Loucy (cell line): ENCODE measurements at regions not wholly inside any gene's neighbourhood (a gene's known extent, or its start where the extent isn't known, plus 50 kb on each side); places are given as distances from the start of the nearest gene placed in this dataset.

Source experiments
- H2AFZ ChIP-seq: fragments of 200-600 bp; sonication (generic); 2 replicates; pipeline ENCODE4 v1.6.0; 2016; ENCODE audit warnings: antibody characterized with exemption, mild to moderate bottlenecking, low read length, moderate library complexity
- H3F3A ChIP-seq: fragments of 200-600 bp; 2 replicates; pipeline ENCODE4 v1.6.0; 2016; ENCODE audit warnings: antibody characterized with exemption, low read depth, mild to moderate bottlenecking
- H3K27me3 ChIP-seq: fragments of 200-600 bp; sonication (generic); 2 replicates; pipeline ENCODE4 v1.6.1; 2014; ENCODE audit warnings: low read length, mild to moderate bottlenecking; ENCODE audit not compliant: insufficient read depth, poor library complexity, severe bottlenecking
- H3K36me3 ChIP-seq: fragments of 200-600 bp; sonication (generic); 2 replicates; pipeline ENCODE4 v1.6.1; 2016; ENCODE audit warnings: low read length; ENCODE audit not compliant: insufficient read depth
- H3K4me1 ChIP-seq: fragments of 200-600 bp; sonication (generic); 2 replicates; pipeline ENCODE4 v1.5.1; 2014; ENCODE audit warnings: low read length, mild to moderate bottlenecking; ENCODE audit not compliant: insufficient read depth, poor library complexity, severe bottlenecking
- H3K4me2 ChIP-seq: fragments of 200-600 bp; sonication (generic); 2 replicates; pipeline ENCODE4 v1.6.0; 2014; ENCODE audit warnings: antibody characterized with exemption, low read length, low read depth, mild to moderate bottlenecking; ENCODE audit not compliant: poor library complexity, severe bottlenecking
- H3K4me3 ChIP-seq: fragments of 200-600 bp; sonication (generic); 2 replicates; pipeline ENCODE4 v1.5.1; 2014; ENCODE audit warnings: low read length, mild to moderate bottlenecking, mixed read lengths; ENCODE audit not compliant: poor library complexity, severe bottlenecking
- H3K79me2 ChIP-seq: fragments of 200-600 bp; sonication (generic); 2 replicates; pipeline ENCODE4 v1.6.1; 2014; ENCODE audit warnings: low read length; ENCODE audit not compliant: insufficient read depth
- H3K9ac ChIP-seq: fragments of 200-600 bp; sonication (generic); 2 replicates; pipeline ENCODE4 v1.6.0; 2014; ENCODE audit warnings: mild to moderate bottlenecking, low read depth, low read length, moderate library complexity; ENCODE audit not compliant: poor library complexity, severe bottlenecking
- H3K9me2 ChIP-seq: fragments of 200-600 bp; sonication (generic); replicated peaks from 2 replicates; pipeline ENCODE4 v1.6.1; 2016; ENCODE audit warnings: low read depth, low read length, mixed read lengths
- H3K9me3 ChIP-seq: fragments of 200-600 bp; sonication (generic); 2 replicates; pipeline ENCODE4 v1.6.1; 2014; ENCODE audit warnings: mild to moderate bottlenecking, antibody characterized with exemption, low read length, low read depth; ENCODE audit not compliant: insufficient read depth
- H4K20me1 ChIP-seq: fragments of 200-600 bp; sonication (generic); 2 replicates; pipeline ENCODE4 v1.6.0; 2014; ENCODE audit warnings: antibody characterized with exemption, low read length, mild to moderate bottlenecking; ENCODE audit not compliant: insufficient read depth, poor library complexity, severe bottlenecking
- EZH2phosphoT487 ChIP-seq: fragments of 200-600 bp; IDR thresholded peaks from 2 replicates; pipeline ENCODE4 v1.6.1; 2018; ENCODE audit warnings: antibody characterized with exemption, mild to moderate bottlenecking, moderate library complexity, borderline replicate concordance
- TF ChIP-seq, protein P1 (sequence below): fragments of 200-600 bp; sonication (generic); conservative IDR thresholded peaks from 2 replicates; pipeline ENCODE4 v1.5.1; 2014; ENCODE audit warnings: mild to moderate bottlenecking, antibody characterized with exemption, low read length

DNA sequence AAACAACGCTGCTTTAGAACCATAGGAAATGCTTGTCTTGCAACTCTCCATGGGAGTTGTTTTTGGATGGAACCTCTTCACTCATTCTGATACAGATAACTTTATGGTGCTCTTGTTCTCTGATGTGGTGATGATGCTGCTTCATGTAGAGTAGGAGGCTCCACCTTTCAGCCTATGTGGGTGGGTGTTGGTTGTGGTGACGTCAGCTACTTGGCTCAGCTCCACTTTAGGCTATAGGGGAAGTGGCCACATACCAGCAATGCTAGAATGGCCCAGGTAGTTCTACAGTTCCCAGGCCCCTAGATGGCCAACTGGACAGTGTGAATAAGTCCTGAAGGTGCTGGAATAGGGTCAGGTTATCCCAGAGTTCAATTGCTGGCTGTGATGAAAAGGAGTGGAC, 192.1 kb downstream of the TBX22 start:
- Histone ChIP-seq H3F3A (no peaks in the 10 kb centered on the region), H3K9me2 (no peaks in the 10 kb centered on the region), H3K36me3 (no peaks in the 10 kb centered on the region), H3K4me2 (no peak overlapping the region), H3K4me1 (no peaks in the 10 kb centered on the region), H4K20me1 (no peaks in the 10 kb centered on the region), H3K9me3 (no peaks in the 10 kb centered on the region), H3K79me2 (no peaks in the 10 kb centered on the region), H2AFZ (no peak overlapping the region), H3K9ac (no peak overlapping the region), H3K27me3 (no peaks in the 10 kb centered on the region), H3K4me3 (no peak overlapping the region)
- TF ChIP-seq EZH2phosphoT487, result no peak
- TF ChIP-seq, protein P1, sequence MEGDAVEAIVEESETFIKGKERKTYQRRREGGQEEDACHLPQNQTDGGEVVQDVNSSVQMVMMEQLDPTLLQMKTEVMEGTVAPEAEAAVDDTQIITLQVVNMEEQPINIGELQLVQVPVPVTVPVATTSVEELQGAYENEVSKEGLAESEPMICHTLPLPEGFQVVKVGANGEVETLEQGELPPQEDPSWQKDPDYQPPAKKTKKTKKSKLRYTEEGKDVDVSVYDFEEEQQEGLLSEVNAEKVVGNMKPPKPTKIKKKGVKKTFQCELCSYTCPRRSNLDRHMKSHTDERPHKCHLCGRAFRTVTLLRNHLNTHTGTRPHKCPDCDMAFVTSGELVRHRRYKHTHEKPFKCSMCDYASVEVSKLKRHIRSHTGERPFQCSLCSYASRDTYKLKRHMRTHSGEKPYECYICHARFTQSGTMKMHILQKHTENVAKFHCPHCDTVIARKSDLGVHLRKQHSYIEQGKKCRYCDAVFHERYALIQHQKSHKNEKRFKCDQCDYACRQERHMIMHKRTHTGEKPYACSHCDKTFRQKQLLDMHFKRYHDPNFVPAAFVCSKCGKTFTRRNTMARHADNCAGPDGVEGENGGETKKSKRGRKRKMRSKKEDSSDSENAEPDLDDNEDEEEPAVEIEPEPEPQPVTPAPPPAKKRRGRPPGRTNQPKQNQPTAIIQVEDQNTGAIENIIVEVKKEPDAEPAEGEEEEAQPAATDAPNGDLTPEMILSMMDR, result no peak

DNA sequence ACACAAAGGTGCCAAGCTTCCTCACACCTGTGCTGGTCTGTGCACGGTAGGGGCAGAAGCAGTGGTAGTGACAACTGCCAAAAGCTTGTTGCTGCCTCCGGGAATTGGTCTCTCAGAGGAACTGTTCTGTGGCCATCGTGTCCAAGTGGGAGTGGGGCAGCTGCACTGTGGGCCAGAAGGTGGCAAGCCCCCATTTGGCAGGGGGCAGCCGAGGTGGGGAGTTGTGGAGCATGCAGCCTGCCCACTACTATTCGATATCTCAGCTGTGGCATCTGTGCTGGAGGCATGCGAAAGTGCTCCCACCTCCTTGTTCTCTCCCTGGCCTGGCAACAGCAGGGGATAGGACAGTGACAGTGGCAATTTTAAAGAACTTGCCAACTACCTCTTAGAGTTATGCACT, 192.8 kb downstream of the TBX22 start:
- H2AFZ ChIP-seq, result no peak overlapping the region
- H3K79me2 ChIP-seq, result no peaks in the 10 kb centered on the region
- H3K4me1 ChIP-seq, result no peaks in the 10 kb centered on the region
- H3K36me3 ChIP-seq, result no peaks in the 10 kb centered on the region
- no peak overlapping the region for H3K4me2 ChIP-seq
- no peaks in the 10 kb centered on the region for H3K9me3 ChIP-seq
- H4K20me1 ChIP-seq, result no peaks in the 10 kb centered on the region
- H3K4me3 ChIP-seq, result no peak overlapping the region
- H3K9me2 ChIP-seq, result no peaks in the 10 kb centered on the region
- no peaks in the 10 kb centered on the region for H3K27me3 ChIP-seq
- TF ChIP-seq EZH2phosphoT487, result no peak
- TF ChIP-seq, protein P1, result no peak
- no peaks in the 10 kb centered on the region for H3F3A ChIP-seq
- no peak overlapping the region for H3K9ac ChIP-seq

DNA sequence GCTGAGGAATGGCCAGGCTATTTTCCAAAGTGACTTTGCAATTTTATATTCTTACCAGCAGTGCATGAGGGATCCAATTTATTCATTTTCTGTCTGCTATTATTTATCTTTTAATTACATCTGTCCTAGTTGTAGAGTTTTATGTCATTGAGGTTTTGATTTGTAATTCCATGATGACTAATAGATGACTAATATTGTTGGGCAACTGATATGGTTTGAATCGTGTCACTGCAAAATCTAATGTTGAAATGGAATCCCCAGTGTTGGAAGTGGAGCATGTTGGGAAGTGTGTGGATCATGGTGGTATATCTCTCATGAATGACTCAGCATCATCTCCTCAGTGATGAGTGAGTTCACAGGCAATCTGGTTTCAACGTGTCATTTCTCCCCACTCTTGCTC, 201.5 kb downstream of the TBX22 start:
- no peaks in the 10 kb centered on the region for H4K20me1 ChIP-seq
- no peaks in the 10 kb centered on the region for H3K27me3 ChIP-seq
- no peak overlapping the region for H2AFZ ChIP-seq
- no peaks in the 10 kb centered on the region for H3K79me2 ChIP-seq
- H3K9me3 ChIP-seq, result no peaks in the 10 kb centered on the region
- TF ChIP-seq, protein P1, result no peak
- no peak for TF ChIP-seq EZH2phosphoT487
- no peaks in the 10 kb centered on the region for H3K36me3 ChIP-seq
- H3K9me2 ChIP-seq, result no peaks in the 10 kb centered on the region
- H3K4me1 ChIP-seq, result no peaks in the 10 kb centered on the region
- H3K4me3 ChIP-seq, result no peak overlapping the region
- no peak overlapping the region for H3K4me2 ChIP-seq
- no peaks in the 10 kb centered on the region for H3F3A ChIP-seq
- H3K9ac ChIP-seq, result no peak overlapping the region
